GM19455 (cell line): ENCODE measurements at regions not wholly inside any gene's neighbourhood (a gene's known extent, or its start where the extent isn't known, plus 50 kb on each side); places are given as distances from the start of the nearest gene placed in this dataset.
"Not testable (repeated sequence)": the region's sequence is repeated elsewhere in the genome, so short reads cannot be mapped to it uniquely, and the experiment has no call there.

Source experiments
- ATAC-seq: cut with Tn5 transposase; IDR thresholded peaks from one replicate; pipeline ENCODE4 v1.9.1; 2021; ENCODE audit not compliant: unreplicated experiment

DNA sequence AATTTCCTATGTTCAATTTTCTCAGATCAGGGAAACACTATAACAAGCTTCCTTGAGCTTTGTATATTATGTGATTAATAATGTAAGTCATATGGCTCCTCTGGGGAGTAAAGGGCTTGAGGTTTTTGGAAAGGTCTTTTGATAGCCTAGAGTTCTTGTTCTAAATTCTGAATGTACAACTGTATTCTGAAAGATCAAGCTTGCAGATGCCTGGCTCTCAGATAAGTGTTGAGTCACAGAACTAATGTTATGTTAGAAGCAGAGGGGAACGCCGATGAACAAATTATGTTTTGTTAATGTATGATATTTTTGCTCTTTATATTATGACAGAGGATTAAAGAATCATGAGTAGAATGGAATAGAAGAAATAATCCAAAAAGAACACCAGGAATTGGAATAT lies 170.1 kb downstream of the RPRM start:
- ATAC-seq, result no peak

- no peak for ATAC-seq
Measured at GRCh38 chr2:153307223-153307622, 171.3 kb downstream of the RPRM start.

DNA sequence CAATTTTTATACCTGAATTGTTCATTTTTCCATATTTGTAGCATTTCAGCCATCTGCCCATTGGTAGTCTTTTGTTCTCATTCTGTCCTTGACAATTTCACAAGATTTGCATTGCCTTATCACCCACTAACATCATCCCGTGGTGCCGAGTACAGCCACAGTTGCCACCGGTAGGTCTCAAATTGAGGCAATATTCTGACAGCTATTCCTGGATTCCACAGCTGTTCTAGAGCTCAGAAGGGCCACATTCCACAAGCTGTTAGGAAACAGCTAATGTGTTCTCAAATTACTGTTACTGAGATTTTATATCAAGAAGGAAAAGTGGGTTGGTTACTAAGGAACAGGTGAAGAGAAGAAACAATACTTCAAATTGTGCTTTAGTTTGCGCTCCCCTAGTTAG lies 178.8 kb downstream of the RPRM start:
- ATAC-seq, result no peak

DNA sequence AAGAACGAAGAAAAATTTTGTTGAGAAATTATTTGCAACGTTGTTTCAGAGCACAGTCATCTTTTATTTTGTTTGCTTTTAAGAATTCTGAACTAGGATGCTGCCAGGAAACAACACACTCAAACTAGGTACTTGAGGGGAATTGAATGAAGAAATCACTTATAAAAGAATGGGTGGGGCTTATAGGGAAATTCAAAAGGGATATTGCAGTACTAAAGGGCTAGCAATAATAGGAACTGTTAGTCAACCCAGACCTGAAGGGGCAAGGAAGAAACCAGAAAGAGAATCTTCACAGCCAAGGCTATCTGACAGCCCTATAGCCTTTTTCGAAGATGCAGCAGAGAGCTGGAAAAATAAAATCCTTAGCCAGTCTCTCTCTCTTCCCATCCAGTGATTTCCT lies 179.3 kb downstream of the RPRM start:
- ATAC-seq, result no peak

DNA sequence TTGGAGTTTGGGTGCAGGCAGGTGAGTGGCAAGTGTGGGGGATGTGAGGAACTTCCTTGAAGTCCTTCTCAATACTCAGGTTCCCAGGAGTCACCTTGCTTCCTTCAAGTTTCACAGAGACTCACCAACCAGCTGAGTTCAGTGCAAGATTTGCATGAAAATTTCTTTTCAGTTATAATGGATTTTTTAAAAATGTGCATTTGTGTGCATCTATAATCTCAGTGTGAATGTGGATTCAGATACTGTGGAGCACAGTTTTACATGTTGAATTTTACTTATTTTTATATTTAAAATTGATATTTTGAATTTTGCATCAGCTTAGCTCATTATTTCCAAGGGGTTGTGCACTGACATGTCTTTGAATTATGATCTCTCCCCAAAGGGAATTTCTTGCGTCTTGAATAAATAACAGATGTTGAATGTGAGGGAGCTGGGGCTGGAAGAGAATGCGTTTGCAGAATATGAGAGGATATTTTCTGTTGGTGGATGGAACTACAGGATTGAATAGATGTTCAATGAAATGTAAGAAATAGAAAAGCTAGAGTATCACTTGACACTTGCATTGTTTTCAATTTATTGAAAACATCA lies 184.3 kb downstream of the RPRM start:
- no peak for ATAC-seq

DNA sequence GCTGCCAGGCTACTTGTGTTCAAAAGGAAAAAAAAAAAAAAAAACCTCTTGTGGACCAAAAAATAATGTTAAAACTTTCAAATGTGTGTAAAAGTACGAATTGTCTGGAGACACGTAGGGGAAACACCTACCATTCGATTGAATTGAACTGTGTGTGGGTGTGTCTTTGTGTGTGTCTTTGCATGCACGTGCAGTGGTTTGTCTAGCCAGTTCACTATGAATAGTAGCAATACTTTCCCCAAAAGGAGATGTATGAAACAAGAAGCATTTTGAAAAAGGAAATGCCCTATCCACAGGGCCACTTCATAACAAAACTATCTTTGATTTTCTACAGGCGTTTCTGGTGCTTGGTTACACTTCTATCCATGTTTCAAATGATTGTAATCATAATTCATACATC lies 186.8 kb downstream of the RPRM start:
- no peak for ATAC-seq

- no peak for ATAC-seq
Measured at GRCh38 chr2:153287109-153287801, 191.3 kb downstream of the RPRM start.

- ATAC-seq, result no peak
Measured at GRCh38 chr2:153268941-153269461, 209.6 kb downstream of the RPRM start.

GRCh38 chr2:153256876-153257275 lies 221.7 kb downstream of the RPRM start:
- not testable (repeated sequence) for ATAC-seq

DNA sequence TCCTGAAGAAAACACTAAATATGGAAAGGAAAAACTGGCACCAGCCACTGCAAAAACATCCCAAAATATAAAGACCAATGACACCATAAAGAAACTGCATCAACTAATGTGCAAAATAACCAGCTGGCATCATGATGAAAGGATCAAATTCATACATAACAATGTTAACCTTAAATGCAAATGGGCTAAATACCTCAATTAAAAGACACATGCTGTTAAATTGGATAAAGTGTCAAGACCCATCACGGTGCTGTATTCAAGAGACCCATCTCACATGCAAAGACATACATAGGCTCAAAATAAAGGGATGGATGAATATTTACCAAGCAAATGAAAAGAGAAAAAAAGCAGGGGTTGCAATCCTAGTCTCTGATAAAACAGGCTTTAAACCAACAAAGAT lies 231.9 kb downstream of the RPRM start:
- ATAC-seq, result not testable (repeated sequence)

GRCh38 chr2:153235516-153235915 lies 243.0 kb downstream of the RPRM start:
- no peak for ATAC-seq

- ATAC-seq, result no peak
Measured at GRCh38 chr2:153232464-153232863, 246.1 kb downstream of the RPRM start.

DNA sequence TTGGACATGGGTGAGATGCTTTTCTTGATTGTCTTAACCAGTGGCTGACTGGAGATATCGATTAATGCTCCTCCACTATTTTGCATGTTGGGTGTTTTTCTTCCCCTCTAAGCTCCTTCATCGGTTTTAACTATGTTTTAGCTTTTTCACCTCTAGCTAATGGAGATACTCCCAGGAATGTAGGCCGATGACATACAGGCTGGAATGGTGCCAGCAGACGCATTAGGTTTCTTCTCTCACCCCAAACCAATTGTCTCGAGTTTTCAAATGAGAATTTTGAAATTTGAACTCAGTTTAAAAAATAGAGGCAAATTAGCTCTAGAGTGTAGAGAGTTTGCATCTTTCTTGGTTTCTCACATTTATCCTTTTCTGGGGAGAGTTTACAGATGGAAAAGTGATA lies 247.6 kb downstream of the RPRM start:
- no peak for ATAC-seq

DNA sequence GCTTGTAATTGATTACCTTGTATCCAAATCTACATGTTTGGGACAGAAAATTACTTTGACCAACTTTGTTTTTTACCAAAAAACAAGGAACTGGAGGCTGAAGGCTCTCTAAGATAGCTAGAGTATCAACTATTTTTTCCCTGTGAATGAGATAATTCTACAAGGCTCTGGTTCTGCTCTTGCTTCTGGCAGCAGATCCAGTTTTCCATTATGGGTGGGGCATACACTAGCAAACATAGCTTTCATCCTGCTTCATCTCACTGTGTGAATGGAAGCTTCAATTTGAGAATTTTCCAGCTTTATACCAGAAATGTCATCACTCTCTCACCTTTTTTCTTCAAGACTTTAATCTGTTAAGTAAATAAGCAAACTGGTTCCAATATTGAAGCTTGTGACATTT lies 249.7 kb downstream of the RPRM start:
- no peak for ATAC-seq

GRCh38 chr2:153227981-153228380 lies 250.6 kb downstream of the RPRM start:
- no peak for ATAC-seq

GRCh38 chr2:153222231-153223165 lies 256.1 kb downstream of the RPRM start:
- no peak for ATAC-seq

GRCh38 chr2:153221506-153221905 lies 257.1 kb downstream of the RPRM start:
- no peak for ATAC-seq

GRCh38 chr2:153221087-153221486 lies 257.5 kb downstream of the RPRM start:
- no peak for ATAC-seq

DNA sequence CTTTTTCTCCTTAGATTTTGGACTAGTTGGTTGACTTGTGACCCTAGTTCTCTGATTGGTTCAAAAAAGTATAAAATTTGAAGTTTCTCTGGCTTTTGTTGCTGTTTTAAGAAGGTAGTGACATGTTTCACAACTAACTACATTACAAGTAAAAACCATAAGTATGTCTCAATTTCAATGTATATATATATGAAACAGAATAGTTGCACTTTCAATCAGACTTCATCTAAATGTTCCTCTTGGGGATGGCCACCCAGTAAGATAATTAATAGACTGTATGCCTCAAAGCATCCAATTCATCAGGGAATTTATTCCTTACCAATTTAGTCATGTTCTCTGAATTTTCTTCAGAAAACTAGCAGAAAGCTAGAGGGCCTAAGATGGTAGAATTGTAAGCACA lies 259.7 kb downstream of the RPRM start:
- ATAC-seq, result no peak

DNA sequence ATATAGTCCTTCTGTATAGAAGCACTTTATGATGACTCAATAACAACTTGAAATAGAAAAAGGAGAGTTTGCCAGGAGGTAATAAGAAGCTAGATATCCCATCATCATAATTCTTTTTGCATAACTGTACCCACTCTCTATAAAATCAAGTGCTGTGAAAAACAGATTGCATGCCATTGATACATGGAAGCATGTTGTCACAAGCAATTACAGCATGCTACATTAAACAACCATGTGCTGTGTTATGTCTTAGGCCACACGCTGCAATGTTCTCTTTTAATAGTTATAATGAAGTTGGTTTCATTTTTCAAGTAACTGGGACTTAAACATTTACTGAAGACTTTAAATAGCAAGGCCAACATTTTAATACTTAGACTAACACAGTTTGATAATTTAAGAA lies 264.2 kb downstream of the RPRM start:
- ATAC-seq, result no peak

- no peak for ATAC-seq
Measured at GRCh38 chr2:153213022-153213421, 265.5 kb downstream of the RPRM start.
